B cell (primary cell): ENCODE measurements at regions not wholly inside any gene's neighbourhood (a gene's known extent, or its start where the extent isn't known, plus 50 kb on each side); places are given as distances from the start of the nearest gene placed in this dataset.
A peak's percentile ranks its signal among the peaks of the same experiment; 100 is the strongest.

Source experiments
- ATAC-seq: fragments of 200-7000 bp; cut with Tn5 transposase; one replicate; pipeline ENCODE4 v1.10.0; 2021; ENCODE audit warnings: low read depth, mild to moderate bottlenecking, moderate number of reproducible peaks, moderate library complexity
- CTCF ChIA-PET: fragments of 350-600 bp; sonication (Branson Sonifier 250); formaldehyde crosslinking; loops from one replicate; lab custom pipeline; 2021; ENCODE audit warnings: antibody characterized with exemption, inconsistent platforms; lab: Charles Lee
- POLR2A ChIA-PET: fragments of 350-600 bp; sonication (Branson Sonifier 250); formaldehyde crosslinking; loops from one replicate; lab custom pipeline; 2021; ENCODE audit warnings: antibody characterized with exemption; lab: Charles Lee
- DNase-seq: peaks from one replicate; pipeline ENCODE4 v3.0.0; 2013
- H2AFZ ChIP-seq: 2 replicates; pipeline ENCODE4 v1.6.1; 2012; ENCODE audit warnings: mild to moderate bottlenecking, low read depth, low read length; ENCODE audit not compliant: insufficient read depth, poor library complexity, severe bottlenecking
- H3K27ac ChIP-seq, 2 donors: 1 replicate in 1 of 2; 2 replicates in 1 of 2; pipeline ENCODE4 v1.5.1; 2012 to 2013; ENCODE audit warnings: low read length in 2 of 2, mild to moderate bottlenecking in 2 of 2, moderate library complexity in 1 of 2
- H3K27me3 ChIP-seq, 4 experiments: fragments of 200-600 bp in 1 of 4; sonication (generic) in 1 of 4; replicated peaks in 1 of 4; 1 replicate in 2 of 4; 2 replicates in 2 of 4; pipeline versions ENCODE4 v1.6.1 to v1.7.0; 2013 to 2016; ENCODE audit warnings: low read length in 3 of 4, mild to moderate bottlenecking in 2 of 4, mixed read lengths in 1 of 4, moderate library complexity in 1 of 4; ENCODE audit not compliant: insufficient read depth in 4 of 4, control insufficient read depth in 3 of 4; ENCODE audit errors: control extremely low read depth in 1 of 4
- H3K36me3 ChIP-seq, 2 experiments: replicated peaks in 1 of 2; 1 replicate in 1 of 2; 2 replicates in 1 of 2; pipeline versions ENCODE4 v1.6.1 to v1.7.1; 2013; ENCODE audit warnings: low read length in 1 of 2; ENCODE audit not compliant: insufficient read depth in 2 of 2, control insufficient read depth in 1 of 2; ENCODE audit errors: control extremely low read depth in 1 of 2, extremely low read depth in 1 of 2
- H3K4me1 ChIP-seq, 2 donors: fragments of 200-600 bp in 1 of 2; sonication (generic) in 1 of 2; 1 replicate in 1 of 2; 2 replicates in 1 of 2; pipeline versions ENCODE4 v1.5.1 to v1.6.1; 2013 to 2017; ENCODE audit warnings: low read length in 2 of 2; ENCODE audit not compliant: control insufficient read depth in 2 of 2, insufficient read depth in 2 of 2
- H3K4me2 ChIP-seq: replicated peaks from 2 replicates; pipeline ENCODE3; 2012; ENCODE audit warnings: mild to moderate bottlenecking, low read depth, low read length; ENCODE audit not compliant: poor library complexity, severe bottlenecking
- H3K4me3 ChIP-seq, 5 experiments: fragments of 200-600 bp in 1 of 5; sonication (generic) in 1 of 5; 1 replicate in 3 of 5; 2 replicates in 2 of 5; pipeline versions ENCODE4 v1.5.1 to v1.7.0; 2011 to 2016; ENCODE audit warnings: low read length in 4 of 5, mild to moderate bottlenecking in 4 of 5, low read depth in 2 of 5, control low read depth in 1 of 5, moderate library complexity in 1 of 5; ENCODE audit not compliant: insufficient read depth in 1 of 5; ENCODE audit errors: control extremely low read depth in 1 of 5, extremely low read depth in 1 of 5
- H3K79me2 ChIP-seq: fragments of 200-600 bp; sonication (generic); one replicate; pipeline ENCODE4 v1.6.0; 2016; ENCODE audit warnings: low read length; ENCODE audit not compliant: control insufficient read depth, insufficient read depth
- H3K9ac ChIP-seq: fragments of 200-600 bp; sonication (generic); 2 replicates; pipeline ENCODE4 v1.6.1; 2017; ENCODE audit warnings: mild to moderate bottlenecking, low read length, moderate library complexity
- H3K9me3 ChIP-seq, 3 donors: one replicate each; pipeline versions ENCODE4 v1.6.1 to v1.7.1; 2013; ENCODE audit warnings: low read length in 2 of 3; ENCODE audit not compliant: control insufficient read depth in 2 of 3, insufficient read depth in 1 of 3; ENCODE audit errors: control extremely low read depth in 1 of 3
- H4K20me1 ChIP-seq: 2 replicates; pipeline ENCODE4 v1.6.0; 2012; ENCODE audit warnings: mild to moderate bottlenecking, low read length; ENCODE audit not compliant: insufficient read depth, control insufficient read depth, poor library complexity, severe bottlenecking
- H3K27ac Mint-ChIP-seq: one replicate; pipeline ENCODE4 v1.8.0; 2021; ENCODE audit warnings: mixed read lengths
- H3K27me3 Mint-ChIP-seq: one replicate; pipeline ENCODE4 v1.8.0; 2021; ENCODE audit warnings: mixed read lengths
- H3K4me1 Mint-ChIP-seq: one replicate; pipeline ENCODE4 v1.8.0; 2021; ENCODE audit warnings: mixed read lengths
- H3K4me3 Mint-ChIP-seq: one replicate; pipeline ENCODE4 v1.8.0; 2021; ENCODE audit warnings: mixed read lengths
- H3K9me3 Mint-ChIP-seq: one replicate; pipeline ENCODE4 v1.8.0; 2022; ENCODE audit warnings: mixed read lengths; ENCODE audit not compliant: insufficient read depth
- CTCF ChIP-seq: fragments of 200-600 bp; IDR thresholded peaks from one replicate; pipeline ENCODE4 v1.8.0; 2022; ENCODE audit warnings: antibody characterized with exemption, mild to moderate bottlenecking
- EZH2 ChIP-seq: IDR thresholded peaks from 2 replicates; pipeline ENCODE4 v1.6.1; 2012; ENCODE audit warnings: borderline replicate concordance, low read depth, mild to moderate bottlenecking, moderate library complexity, low read length; ENCODE audit not compliant: insufficient read depth, poor library complexity, severe bottlenecking
- WGBS: methylation state at CpG from one replicate; pipeline ENCODE4 v1.1.5; 2013; ENCODE audit warnings: missing lambda C conversion rate; ENCODE audit not compliant: insufficient coverage; 5-methylcytosine and 5-hydroxymethylcytosine counted together
- intact Hi-C: fragments of 100-400 bp; cut with micrococcal nuclease; formaldehyde crosslinking; loops from one replicate; pipeline ENCODE4 v1.10.0; 2022

GRCh38 chr5:133821889-133822288 is 146.5 kb downstream of the C5orf15 start:
- no peak overlapping the region for H3K4me3 Mint-ChIP-seq
- no peak for TF ChIP-seq EZH2
- peaks cover 39% of the 10 kb centered on the region for H3K4me1 Mint-ChIP-seq
- no peaks in the 10 kb centered on the region for H3K79me2 ChIP-seq
- peaks cover 0 to 6% (median 0%) of the 10 kb centered on the region in 3 donors for H3K9me3 ChIP-seq
- no peak overlapping the region for H3K4me3 ChIP-seq
- peaks cover 22% of the 10 kb centered on the region for H3K27me3 Mint-ChIP-seq
- no peaks in the 10 kb centered on the region for H3K36me3 ChIP-seq
- POLR2A ChIA-PET: no interaction called here
- H2AFZ ChIP-seq: no peak overlapping the region
- ATAC-seq (no peak), DNase-seq (no peak)
- H4K20me1 ChIP-seq: no peaks in the 10 kb centered on the region
- peaks cover 0 to 3% (median 1%) of the 10 kb centered on the region in 4 experiments for H3K27me3 ChIP-seq
- CTCF ChIA-PET: no interaction called here
- H3K27ac ChIP-seq: no peak overlapping the region
- 80% methylated on average over 1 of the region's 3 CpGs for WGBS
- intact Hi-C loops: no loop called here
- H3K9ac ChIP-seq: no peak overlapping the region
- no peak overlapping the region for H3K27ac Mint-ChIP-seq
- H3K4me1 ChIP-seq: peaks cover 37 to 42% of the 10 kb centered on the region in 2 donors
- peaks cover 2% of the 10 kb centered on the region for H3K9me3 Mint-ChIP-seq
- no peak overlapping the region for H3K4me2 ChIP-seq

- ChIA-PET POLR2A (no interaction called here), CTCF (no interaction called here)
- intact Hi-C loops: no loop called here
- Histone ChIP-seq H4K20me1 (no peaks in the 10 kb centered on the region), H3K36me3 (no peaks in the 10 kb centered on the region), H3K27ac (no peak overlapping the region), H3K27me3 (peaks cover 0 to 3% (median 1%) of the 10 kb centered on the region in 4 experiments), H3K79me2 (no peaks in the 10 kb centered on the region), H3K4me2 (peak overlapping the region; percentile 25), H3K9me3 (peaks cover 0 to 5% (median 0%) of the 10 kb centered on the region in 3 donors), H3K4me3 (no peak overlapping the region), H3K4me1 (peaks cover 31 to 36% of the 10 kb centered on the region in 2 donors), H2AFZ (peak overlapping the region; percentile 24), H3K9ac (no peak overlapping the region)
- 86% methylated on average over 1 of the region's 2 CpGs for WGBS
- TF ChIP-seq CTCF: no peak
- no peak for TF ChIP-seq EZH2
- Mint-ChIP-seq H3K9me3 (no peaks in the 10 kb centered on the region), H3K27me3 (peaks cover 22% of the 10 kb centered on the region), H3K4me1 (peaks cover 34% of the 10 kb centered on the region), H3K27ac (no peak overlapping the region), H3K4me3 (no peak overlapping the region)
- no peak for DNase-seq
- ATAC-seq: no peak
Measured at GRCh38 chr5:133821311-133821741, 147.1 kb downstream of the C5orf15 start.
